ENCODE measurements at regions not wholly inside any gene's neighbourhood (a gene's known extent, or its start where the extent isn't known, plus 50 kb on each side); places are given as distances from the start of the nearest gene placed in this dataset.

GRCh38 chr14:30496852-30497251 is 62.1 kb upstream of the G2E3 start:
- DNase-seq (ENCODE audit: low read depth in 1 of 2, low spot score in 1 of 2), result no peak

GRCh38 chr14:30499358-30499757 is 59.6 kb upstream of the G2E3 start:
- no peak for DNase-seq (ENCODE audit: low read depth in 1 of 2, low spot score in 1 of 2)

- DNase-seq (ENCODE audit: low read depth in 1 of 2, low spot score in 1 of 2), result no peak
These were observed 58.7 kb upstream of the G2E3 start for GRCh38 chr14:30500222-30500621.

- no peak for DNase-seq (ENCODE audit: low read depth in 1 of 2, low spot score in 1 of 2)
These were observed 51.7 kb upstream of the G2E3 start for GRCh38 chr14:30507209-30507608.
